Natural killer cell (primary cell): ENCODE measurements at regions not wholly inside any gene's neighbourhood (a gene's known extent, or its start where the extent isn't known, plus 50 kb on each side); places are given as distances from the start of the nearest gene placed in this dataset.

Experiments used
- ATAC-seq, 3 donors: fragments of 150-1000 bp in 2 of 3; fragments of 200-7000 bp in 1 of 3; cut with Tn5 transposase; 1 replicate in 1 of 3; 2 replicates in 2 of 3; pipeline ENCODE4 v1.10.0; 2021; ENCODE audit warnings: mild to moderate bottlenecking in 2 of 3, moderate library complexity in 2 of 3
- DNase-seq, 2 donors: peaks; one replicate each; pipeline versions ENCODE4 v3.0.0 to v3.0.0-alpha.2; 2013 to 2021; ENCODE audit warnings: mixed read lengths in 1 of 2
- H3K27ac ChIP-seq: one replicate; pipeline ENCODE4 v1.5.1; 2013; ENCODE audit warnings: mild to moderate bottlenecking, low read length
- H3K27me3 ChIP-seq: one replicate; pipeline ENCODE4 v1.6.1; 2013; ENCODE audit warnings: low read length; ENCODE audit not compliant: control insufficient read depth, insufficient read depth
- H3K36me3 ChIP-seq: one replicate; pipeline ENCODE4 v1.6.1; 2013; ENCODE audit warnings: low read length; ENCODE audit not compliant: control insufficient read depth, insufficient read depth
- H3K4me1 ChIP-seq: one replicate; pipeline ENCODE4 v1.6.1; 2013; ENCODE audit warnings: low read length; ENCODE audit not compliant: control insufficient read depth, insufficient read depth
- H3K4me3 ChIP-seq: one replicate; pipeline ENCODE4 v1.5.1; 2013; ENCODE audit warnings: low read length
- H3K9me3 ChIP-seq: one replicate; pipeline ENCODE4 v1.6.1; 2013; ENCODE audit warnings: low read length; ENCODE audit not compliant: control insufficient read depth, insufficient read depth
- H3K27ac Mint-ChIP-seq, 2 donors: one replicate each; pipeline ENCODE4 v1.8.0; 2022; ENCODE audit warnings: mild to moderate bottlenecking in 2 of 2, mixed read lengths in 2 of 2, moderate library complexity in 1 of 2
- H3K27me3 Mint-ChIP-seq, 2 donors: one replicate each; pipeline ENCODE4 v1.8.0; 2022; ENCODE audit warnings: low read depth in 2 of 2, mixed read lengths in 2 of 2
- H3K36me3 Mint-ChIP-seq: one replicate; pipeline ENCODE4 v1.8.0; 2022; ENCODE audit warnings: mixed read lengths
- H3K4me1 Mint-ChIP-seq, 2 donors: one replicate each; pipeline ENCODE4 v1.8.0; 2022; ENCODE audit warnings: mixed read lengths in 2 of 2
- H3K4me3 Mint-ChIP-seq: one replicate; pipeline ENCODE4 v1.8.0; 2022; ENCODE audit warnings: mild to moderate bottlenecking, moderate library complexity, mixed read lengths
- H3K9me3 Mint-ChIP-seq, 2 donors: one replicate each; pipeline ENCODE4 v1.8.0; 2022; ENCODE audit warnings: mixed read lengths in 2 of 2
- WGBS: methylation state at CpG from one replicate; pipeline ENCODE4 v1.1.7; 2013; ENCODE audit warnings: missing lambda C conversion rate; ENCODE audit not compliant: insufficient coverage; 5-methylcytosine and 5-hydroxymethylcytosine counted together
- intact Hi-C: fragments of 100-400 bp; cut with micrococcal nuclease; formaldehyde crosslinking; loops from one replicate; pipeline ENCODE4 v1.14.2; 2022
- TF ChIP-seq, protein P1 (sequence below): fragments of 200-600 bp; IDR thresholded peaks from one replicate; pipeline ENCODE4 v1.8.0; 2022; ENCODE audit warnings: antibody characterized with exemption

GRCh38 chr2:71783815-71784214 lies 330.5 kb downstream of the DYSF start:
- intact Hi-C loops, result no loop called here
- ATAC-seq, result no peak
- no peaks in the 10 kb centered on the region for H3K9me3 Mint-ChIP-seq

GRCh38 chr2:71783215-71783614 lies 329.9 kb downstream of the DYSF start:
- intact Hi-C loops, result no loop called here
- no peaks in the 10 kb centered on the region for H3K9me3 ChIP-seq
- H3K4me3 ChIP-seq, result no peak overlapping the region
- Mint-ChIP-seq H3K36me3 (no peaks in the 10 kb centered on the region), H3K9me3 (no peaks in the 10 kb centered on the region), H3K27me3 (peaks cover 6 to 13% of the 10 kb centered on the region in 2 donors), H3K4me1 (no peaks in the 10 kb centered on the region), H3K4me3 (no peak overlapping the region), H3K27ac (no peak overlapping the region)
- H3K27ac ChIP-seq, result no peak overlapping the region
- no peaks in the 10 kb centered on the region for H3K36me3 ChIP-seq
- no peaks in the 10 kb centered on the region for H3K27me3 ChIP-seq
- DNase-seq (no peak), ATAC-seq (no peak)
- H3K4me1 ChIP-seq, result no peaks in the 10 kb centered on the region
- TF ChIP-seq, protein P1, sequence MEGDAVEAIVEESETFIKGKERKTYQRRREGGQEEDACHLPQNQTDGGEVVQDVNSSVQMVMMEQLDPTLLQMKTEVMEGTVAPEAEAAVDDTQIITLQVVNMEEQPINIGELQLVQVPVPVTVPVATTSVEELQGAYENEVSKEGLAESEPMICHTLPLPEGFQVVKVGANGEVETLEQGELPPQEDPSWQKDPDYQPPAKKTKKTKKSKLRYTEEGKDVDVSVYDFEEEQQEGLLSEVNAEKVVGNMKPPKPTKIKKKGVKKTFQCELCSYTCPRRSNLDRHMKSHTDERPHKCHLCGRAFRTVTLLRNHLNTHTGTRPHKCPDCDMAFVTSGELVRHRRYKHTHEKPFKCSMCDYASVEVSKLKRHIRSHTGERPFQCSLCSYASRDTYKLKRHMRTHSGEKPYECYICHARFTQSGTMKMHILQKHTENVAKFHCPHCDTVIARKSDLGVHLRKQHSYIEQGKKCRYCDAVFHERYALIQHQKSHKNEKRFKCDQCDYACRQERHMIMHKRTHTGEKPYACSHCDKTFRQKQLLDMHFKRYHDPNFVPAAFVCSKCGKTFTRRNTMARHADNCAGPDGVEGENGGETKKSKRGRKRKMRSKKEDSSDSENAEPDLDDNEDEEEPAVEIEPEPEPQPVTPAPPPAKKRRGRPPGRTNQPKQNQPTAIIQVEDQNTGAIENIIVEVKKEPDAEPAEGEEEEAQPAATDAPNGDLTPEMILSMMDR, result no peak

More at GRCh38 chr2:71783815-71784214, 330.5 kb downstream of the DYSF start:
- Histone ChIP-seq H3K36me3 (no peaks in the 10 kb centered on the region), H3K4me1 (no peaks in the 10 kb centered on the region), H3K9me3 (no peaks in the 10 kb centered on the region), H3K4me3 (no peak overlapping the region), H3K27ac (no peak overlapping the region), H3K27me3 (no peaks in the 10 kb centered on the region)
- WGBS, result 87% methylated on average over 4 of the region's 4 CpGs
- no peak for DNase-seq
- H3K4me1 Mint-ChIP-seq, result no peaks in the 10 kb centered on the region
- H3K4me3 Mint-ChIP-seq, result no peak overlapping the region
- TF ChIP-seq, protein P1, result no peak
- no peak overlapping the region for H3K27ac Mint-ChIP-seq
- H3K36me3 Mint-ChIP-seq, result no peaks in the 10 kb centered on the region
- peaks cover 6 to 13% of the 10 kb centered on the region in 2 donors for H3K27me3 Mint-ChIP-seq

DNA sequence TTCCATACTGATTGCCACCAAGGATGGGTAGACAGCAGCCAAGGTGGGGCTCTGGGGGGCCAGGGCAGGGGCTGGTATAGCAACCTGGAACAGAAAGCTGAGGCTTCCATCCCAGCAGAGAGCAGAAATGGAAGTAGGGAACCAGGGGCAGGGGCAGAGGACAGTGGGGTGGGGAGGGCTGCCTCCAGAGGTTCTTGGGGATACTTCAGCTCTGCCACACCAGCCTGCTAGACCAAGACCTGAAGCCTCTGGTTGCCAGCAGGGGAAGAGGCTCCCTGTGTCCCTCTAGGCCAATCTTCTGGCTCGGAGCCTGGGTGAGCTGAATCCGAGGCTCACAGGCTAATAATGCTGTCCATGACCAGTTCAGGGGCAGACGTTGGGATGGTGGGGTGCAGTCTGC lies 329.0 kb downstream of the DYSF start:
- Histone ChIP-seq H3K9me3 (no peaks in the 10 kb centered on the region), H3K36me3 (no peaks in the 10 kb centered on the region), H3K27me3 (no peaks in the 10 kb centered on the region), H3K4me1 (no peaks in the 10 kb centered on the region), H3K4me3 (no peak overlapping the region), H3K27ac (no peak overlapping the region)
- Mint-ChIP-seq H3K36me3 (no peaks in the 10 kb centered on the region), H3K4me3 (no peak overlapping the region), H3K4me1 (no peaks in the 10 kb centered on the region), H3K27ac (no peak overlapping the region), H3K27me3 (peaks cover 6 to 13% of the 10 kb centered on the region in 2 donors), H3K9me3 (no peaks in the 10 kb centered on the region)
- DNase-seq, result no peak
- intact Hi-C loops, result no loop called here
- ATAC-seq, result no peak
- WGBS, result 52% methylated on average over 3 of the region's 3 CpGs
- TF ChIP-seq, protein P1, result no peak

DNA sequence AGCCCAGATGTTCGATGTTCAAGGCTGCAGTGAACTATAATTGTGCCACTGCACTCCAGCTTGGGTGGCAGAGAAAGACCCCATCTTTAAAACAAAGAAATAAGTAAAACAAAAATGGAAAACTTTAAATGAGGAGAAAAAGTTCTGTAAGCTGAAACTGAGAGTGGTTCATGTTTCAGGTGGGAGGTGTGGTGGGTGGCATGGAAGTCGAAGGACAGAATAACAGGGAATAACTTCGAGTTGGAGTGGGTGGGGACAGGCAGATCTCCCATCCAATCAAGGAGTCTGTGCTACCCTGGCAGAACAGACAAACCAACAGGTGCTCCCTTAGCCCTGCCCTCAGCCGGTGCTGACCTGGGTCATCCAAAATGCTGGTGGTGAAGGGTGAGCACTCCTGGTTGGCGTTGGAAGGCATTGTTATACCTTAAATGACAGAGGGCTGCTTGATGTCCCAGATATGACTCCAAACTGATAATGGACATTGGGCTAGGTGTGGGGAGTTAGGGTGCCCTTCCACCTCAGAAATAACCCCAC lies 328.4 kb downstream of the DYSF start:
- no peaks in the 10 kb centered on the region for H3K9me3 ChIP-seq
- TF ChIP-seq, protein P1, result no peak
- H3K9me3 Mint-ChIP-seq, result no peaks in the 10 kb centered on the region

More for the DNA sequence above, 328.4 kb downstream of the DYSF start:
- H3K27ac ChIP-seq, result no peak overlapping the region
- H3K4me1 ChIP-seq, result no peaks in the 10 kb centered on the region
- no peaks in the 10 kb centered on the region for H3K36me3 ChIP-seq
- no peak overlapping the region for H3K4me3 ChIP-seq
- Mint-ChIP-seq H3K4me3 (no peak overlapping the region), H3K27ac (no peak overlapping the region), H3K27me3 (peaks cover 6 to 13% of the 10 kb centered on the region in 2 donors), H3K36me3 (no peaks in the 10 kb centered on the region), H3K4me1 (no peaks in the 10 kb centered on the region)
- DNase-seq, result no peak
- no peaks in the 10 kb centered on the region for H3K27me3 ChIP-seq
- intact Hi-C loops, result no loop called here
- WGBS, result 65% methylated on average over 5 of the region's 5 CpGs
- no peak for ATAC-seq
